PC-9 (cell line): ENCODE measurements at regions not wholly inside any gene's neighbourhood (a gene's known extent, or its start where the extent isn't known, plus 50 kb on each side); places are given as distances from the start of the nearest gene placed in this dataset.
"Not testable (repeated sequence)": the region's sequence is repeated elsewhere in the genome, so short reads cannot be mapped to it uniquely, and the experiment has no call there.

Experiments used
- BruUV-seq: library from RNA; stranded (reverse); fragments of 400-500 nt; replicated peaks from 2 replicates; lab custom pipeline; 2021; lab: Mats Ljungman, UMichigan
- CTCF ChIA-PET: fragments of 300-600 bp; sonication (Branson Sonifier 250); formaldehyde crosslinking; loops from one replicate; lab custom pipeline; 2022; ENCODE audit warnings: antibody characterized with exemption; lab: Charles Lee
- POLR2A ChIA-PET: fragments of 300-600 bp; sonication (Branson Sonifier 250); formaldehyde crosslinking; loops from one replicate; lab custom pipeline; 2022; ENCODE audit warnings: antibody characterized with exemption; ENCODE audit not compliant: unreplicated experiment; lab: Charles Lee
- DNase-seq, 2 experiments: peaks; one replicate each; pipeline versions ENCODE4 v3.0.0 to v3.0.0-alpha.2; 2015 to 2022; ENCODE audit warnings: mixed read lengths in 1 of 2
- H2AFZ ChIP-seq: fragments of 200-600 bp; sonication (generic); 2 replicates; pipeline ENCODE4 v1.8.1; 2017; ENCODE audit warnings: antibody characterized with exemption
- H3F3A ChIP-seq: fragments of 200-600 bp; sonication (generic); 2 replicates; pipeline ENCODE4 v1.8.1; 2017; ENCODE audit warnings: antibody characterized with exemption, mild to moderate bottlenecking, low read depth; ENCODE audit not compliant: insufficient read depth
- H3K27ac ChIP-seq: fragments of 200-600 bp; sonication (generic); 2 replicates; pipeline ENCODE4 v1.6.1; 2016; ENCODE audit warnings: mixed run types
- H3K27me3 ChIP-seq: fragments of 200-600 bp; sonication (generic); 2 replicates; pipeline ENCODE4 v1.6.1; 2016; ENCODE audit warnings: low read depth, mixed run types; ENCODE audit not compliant: insufficient read depth
- H3K36me3 ChIP-seq: fragments of 200-600 bp; sonication (generic); 2 replicates; pipeline ENCODE4 v1.6.1; 2016; ENCODE audit warnings: low read depth, mixed run types
- H3K4me1 ChIP-seq: fragments of 200-600 bp; sonication (generic); replicated peaks from 2 replicates; pipeline ENCODE4 v1.6.1; 2016; ENCODE audit warnings: mixed run types; ENCODE audit not compliant: insufficient read depth
- H3K4me2 ChIP-seq: fragments of 200-600 bp; sonication (generic); 2 replicates; pipeline ENCODE4 v1.6.1; 2017; ENCODE audit warnings: mixed run types
- H3K4me3 ChIP-seq: fragments of 200-600 bp; sonication (generic); 2 replicates; pipeline ENCODE4 v1.6.1; 2016; ENCODE audit warnings: mixed run types
- H3K79me2 ChIP-seq: fragments of 200-600 bp; sonication (generic); 2 replicates; pipeline ENCODE4 v1.6.1; 2017; ENCODE audit warnings: low read depth, mixed run types
- H3K9me2 ChIP-seq: fragments of 200-600 bp; sonication (generic); 2 replicates; pipeline ENCODE4 v1.8.1; 2017; ENCODE audit warnings: mild to moderate bottlenecking; ENCODE audit not compliant: insufficient read depth
- H3K9me3 ChIP-seq: fragments of 200-600 bp; sonication (generic); 2 replicates; pipeline ENCODE4 v1.8.1; 2016; ENCODE audit warnings: low read depth; ENCODE audit not compliant: insufficient read depth
- H4K20me1 ChIP-seq: fragments of 200-600 bp; sonication (generic); 2 replicates; pipeline ENCODE4 v1.8.1; 2017; ENCODE audit not compliant: insufficient read depth
- EZH2 ChIP-seq: fragments of 200-600 bp; sonication (generic); IDR thresholded peaks from 2 replicates; pipeline ENCODE4 v1.8.0; 2017; ENCODE audit warnings: antibody characterized with exemption, low read depth
- intact Hi-C: fragments of 100-400 bp; cut with micrococcal nuclease; formaldehyde crosslinking; loops from one replicate; pipeline ENCODE4 v1.10.0; 2022; ENCODE audit not compliant: unreplicated experiment
- TF ChIP-seq, protein P1 (sequence below): fragments of 200-600 bp; sonication (generic); conservative IDR thresholded peaks from 2 replicates; pipeline ENCODE4 v1.6.1; 2017; ENCODE audit warnings: mixed run types, antibody characterized with exemption, mild to moderate bottlenecking, moderate library complexity

DNA sequence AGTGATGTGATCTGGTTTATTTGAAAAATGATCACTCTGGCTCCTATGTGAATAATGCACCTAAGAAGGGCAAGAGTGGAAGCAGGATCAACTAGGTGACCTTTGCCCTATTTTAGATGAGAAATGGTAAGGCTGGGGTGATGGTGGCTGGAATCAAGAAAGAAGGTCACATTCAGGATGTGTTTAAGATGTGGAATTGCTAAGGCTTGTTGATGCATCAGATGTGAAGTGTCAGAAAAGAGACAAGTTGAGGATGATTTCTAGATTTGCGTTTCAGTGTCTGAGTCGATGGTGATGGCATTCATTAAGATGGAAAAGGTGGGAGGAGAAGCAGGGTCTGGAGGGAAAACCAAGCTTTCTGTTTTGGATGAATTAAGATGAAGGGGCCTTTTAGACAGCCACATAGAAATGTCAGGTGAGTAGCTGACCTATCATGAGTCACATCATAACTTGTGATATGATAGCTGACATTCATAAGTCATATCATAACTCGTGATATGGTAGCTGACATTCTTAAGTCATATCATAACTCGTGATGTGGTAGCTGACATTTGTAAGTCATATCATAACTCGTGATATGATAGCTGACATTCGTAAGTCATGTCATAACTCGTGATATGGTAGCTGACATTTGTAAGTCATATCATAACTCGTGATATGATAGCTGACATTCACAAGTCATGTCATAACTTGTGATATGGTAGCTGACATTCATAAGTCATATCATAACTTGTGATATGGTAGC, 101.2 kb upstream of the SEC11C start:
- TF ChIP-seq EZH2 = no peak
- TF ChIP-seq, protein P1, sequence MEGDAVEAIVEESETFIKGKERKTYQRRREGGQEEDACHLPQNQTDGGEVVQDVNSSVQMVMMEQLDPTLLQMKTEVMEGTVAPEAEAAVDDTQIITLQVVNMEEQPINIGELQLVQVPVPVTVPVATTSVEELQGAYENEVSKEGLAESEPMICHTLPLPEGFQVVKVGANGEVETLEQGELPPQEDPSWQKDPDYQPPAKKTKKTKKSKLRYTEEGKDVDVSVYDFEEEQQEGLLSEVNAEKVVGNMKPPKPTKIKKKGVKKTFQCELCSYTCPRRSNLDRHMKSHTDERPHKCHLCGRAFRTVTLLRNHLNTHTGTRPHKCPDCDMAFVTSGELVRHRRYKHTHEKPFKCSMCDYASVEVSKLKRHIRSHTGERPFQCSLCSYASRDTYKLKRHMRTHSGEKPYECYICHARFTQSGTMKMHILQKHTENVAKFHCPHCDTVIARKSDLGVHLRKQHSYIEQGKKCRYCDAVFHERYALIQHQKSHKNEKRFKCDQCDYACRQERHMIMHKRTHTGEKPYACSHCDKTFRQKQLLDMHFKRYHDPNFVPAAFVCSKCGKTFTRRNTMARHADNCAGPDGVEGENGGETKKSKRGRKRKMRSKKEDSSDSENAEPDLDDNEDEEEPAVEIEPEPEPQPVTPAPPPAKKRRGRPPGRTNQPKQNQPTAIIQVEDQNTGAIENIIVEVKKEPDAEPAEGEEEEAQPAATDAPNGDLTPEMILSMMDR = no peak
- no peaks in the 10 kb centered on the region for H3K4me1 ChIP-seq
- H3K79me2 ChIP-seq = no peaks in the 10 kb centered on the region
- H4K20me1 ChIP-seq = no peaks in the 10 kb centered on the region
- ChIA-PET POLR2A (no interaction called here), CTCF (no interaction called here)
- no peaks in the 10 kb centered on the region for H3K9me2 ChIP-seq
- H3K4me3 ChIP-seq = no peak overlapping the region
- no peak for DNase-seq
- no peaks in the 10 kb centered on the region for H3F3A ChIP-seq
- no peaks in the 10 kb centered on the region for H3K27me3 ChIP-seq
- no peak overlapping the region for H3K27ac ChIP-seq
- no peak overlapping the region for H3K4me2 ChIP-seq
- H3K9me3 ChIP-seq = no peaks in the 10 kb centered on the region
- H3K36me3 ChIP-seq = no peaks in the 10 kb centered on the region
- no TSS peak for BruUV-seq
- intact Hi-C loops = no loop called here
- H2AFZ ChIP-seq = no peak overlapping the region

DNA sequence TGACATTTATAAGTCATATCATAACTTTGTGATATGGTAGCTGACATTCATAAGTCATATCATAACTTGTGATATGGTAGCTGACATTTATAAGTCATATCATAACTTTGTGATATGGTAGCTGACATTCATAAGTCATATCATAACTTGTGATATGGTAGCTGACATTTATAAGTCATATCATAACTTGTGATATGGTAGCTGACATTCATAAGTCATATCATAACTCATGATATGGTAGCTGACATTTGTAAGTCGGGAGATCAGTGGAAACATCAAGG, 100.7 kb upstream of the SEC11C start:
- H3K79me2 ChIP-seq, H3K27me3 ChIP-seq, H3K27ac ChIP-seq, intact Hi-C loops, H2AFZ ChIP-seq, H3K4me2 ChIP-seq, H3K4me3 ChIP-seq, H3K9me2 ChIP-seq, H3K9me3 ChIP-seq, H3K4me1 ChIP-seq, H3K36me3 ChIP-seq, BruUV-seq, H4K20me1 ChIP-seq, H3F3A ChIP-seq, DNase-seq, CTCF ChIA-PET, POLR2A ChIA-PET: not testable (repeated sequence)

DNA sequence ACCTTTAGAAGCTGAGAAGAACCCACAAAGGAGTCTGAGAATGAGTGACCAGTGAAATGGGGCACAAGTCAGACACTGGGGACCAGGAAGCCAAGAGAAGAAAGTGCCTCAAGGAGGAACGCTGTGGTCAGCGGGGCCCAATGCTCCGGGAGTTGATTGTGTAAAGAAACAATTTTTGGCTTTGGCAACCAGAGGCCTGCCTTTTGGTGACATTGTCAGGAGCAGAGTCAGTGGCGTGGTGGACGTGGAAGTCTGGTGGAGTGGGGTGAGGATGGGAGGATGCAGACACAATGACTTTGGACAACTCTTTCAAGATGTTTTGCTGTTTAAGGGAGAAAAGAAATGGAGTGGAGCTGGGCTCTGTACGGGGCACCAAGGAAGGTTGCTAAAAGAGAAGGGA, 100.2 kb upstream of the SEC11C start:
- H3K79me2 ChIP-seq = no peaks in the 10 kb centered on the region
- H3K27me3 ChIP-seq = no peaks in the 10 kb centered on the region
- CTCF ChIA-PET = no interaction called here
- no peaks in the 10 kb centered on the region for H4K20me1 ChIP-seq
- H3K9me2 ChIP-seq = no peaks in the 10 kb centered on the region
- no peaks in the 10 kb centered on the region for H3K4me1 ChIP-seq
- no peaks in the 10 kb centered on the region for H3F3A ChIP-seq
- no peak overlapping the region for H3K4me2 ChIP-seq
- no TSS peak for BruUV-seq
- DNase-seq = no peak
- H3K36me3 ChIP-seq = no peaks in the 10 kb centered on the region
- no peaks in the 10 kb centered on the region for H3K9me3 ChIP-seq
- intact Hi-C loops = no loop called here
- H3K27ac ChIP-seq = no peak overlapping the region
- H2AFZ ChIP-seq = no peak overlapping the region
- POLR2A ChIA-PET = no interaction called here
- H3K4me3 ChIP-seq = no peak overlapping the region
- TF ChIP-seq EZH2 = no peak
- TF ChIP-seq, protein P1 = no peak

DNA sequence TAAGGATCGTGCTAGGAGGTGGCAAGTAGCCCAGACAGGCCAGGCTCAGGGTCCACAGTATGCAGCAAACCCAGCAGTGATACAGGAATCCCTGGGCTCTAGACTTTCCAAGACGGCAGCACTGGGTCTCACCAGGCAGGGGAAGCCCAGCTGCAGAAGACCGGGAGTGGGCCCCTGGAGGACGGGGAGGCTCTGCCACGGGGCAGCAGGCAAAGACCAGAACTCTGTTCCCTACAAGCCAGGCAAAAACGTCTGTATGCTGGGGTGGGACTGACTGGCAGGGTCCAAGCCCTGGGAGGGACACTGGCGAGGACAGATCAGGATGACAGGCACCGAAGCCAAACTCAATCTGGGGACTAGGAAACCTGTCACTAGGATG, 98.9 kb upstream of the SEC11C start:
- no TSS peak for BruUV-seq

More for the DNA sequence above, 98.9 kb upstream of the SEC11C start:
- no peaks in the 10 kb centered on the region for H4K20me1 ChIP-seq
- no peak for DNase-seq
- TF ChIP-seq, protein P1 = no peak
- TF ChIP-seq EZH2 = no peak
- no peak overlapping the region for H3K4me3 ChIP-seq
- H2AFZ ChIP-seq = no peak overlapping the region
- no peak overlapping the region for H3K27ac ChIP-seq
- H3K27me3 ChIP-seq = no peaks in the 10 kb centered on the region
- ChIA-PET CTCF (no interaction called here), POLR2A (no interaction called here)
- H3K9me3 ChIP-seq = no peaks in the 10 kb centered on the region
- no peaks in the 10 kb centered on the region for H3K9me2 ChIP-seq
- no peaks in the 10 kb centered on the region for H3F3A ChIP-seq
- no peaks in the 10 kb centered on the region for H3K4me1 ChIP-seq
- no peak overlapping the region for H3K4me2 ChIP-seq
- intact Hi-C loops = no loop called here
- H3K79me2 ChIP-seq = no peaks in the 10 kb centered on the region
- no peaks in the 10 kb centered on the region for H3K36me3 ChIP-seq
